ENCODE measurements at regions not wholly inside any gene's neighbourhood (a gene's known extent, or its start where the extent isn't known, plus 50 kb on each side); places are given as distances from the start of the nearest gene placed in this dataset.

GRCh38 chr13:111515307-111515617 is 194.8 kb downstream of the TEX29 start:
- DNase-seq: no peak

DNA sequence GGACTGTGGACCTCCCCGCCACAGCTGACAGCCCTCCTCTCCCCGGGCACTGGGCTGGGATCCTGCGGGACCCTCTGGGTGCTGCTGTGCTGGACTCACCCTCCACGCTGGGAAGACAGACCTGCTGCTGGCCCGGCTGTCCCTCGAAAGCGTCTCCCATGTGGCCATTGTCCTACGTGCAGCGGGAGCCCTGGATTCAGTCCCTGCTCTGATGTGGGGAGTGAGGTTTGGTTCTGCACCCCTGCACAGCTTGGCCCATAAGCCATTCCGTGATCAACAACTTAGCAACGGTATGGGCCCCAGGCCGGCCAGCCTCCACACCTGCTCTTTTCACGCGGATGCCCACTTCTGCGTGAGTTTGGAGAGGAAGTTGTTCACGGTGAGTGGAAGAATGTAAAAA is 195.2 kb downstream of the TEX29 start:
- DNase-seq: no peak

GRCh38 chr13:111516712-111517640 is 196.5 kb downstream of the TEX29 start:
- peak in 3 of 51 donors; percentile 5 to 8 (median 6) for DNase-seq

- DNase-seq: no peak
These were observed 197.2 kb downstream of the TEX29 start for GRCh38 chr13:111517641-111518010.

DNA sequence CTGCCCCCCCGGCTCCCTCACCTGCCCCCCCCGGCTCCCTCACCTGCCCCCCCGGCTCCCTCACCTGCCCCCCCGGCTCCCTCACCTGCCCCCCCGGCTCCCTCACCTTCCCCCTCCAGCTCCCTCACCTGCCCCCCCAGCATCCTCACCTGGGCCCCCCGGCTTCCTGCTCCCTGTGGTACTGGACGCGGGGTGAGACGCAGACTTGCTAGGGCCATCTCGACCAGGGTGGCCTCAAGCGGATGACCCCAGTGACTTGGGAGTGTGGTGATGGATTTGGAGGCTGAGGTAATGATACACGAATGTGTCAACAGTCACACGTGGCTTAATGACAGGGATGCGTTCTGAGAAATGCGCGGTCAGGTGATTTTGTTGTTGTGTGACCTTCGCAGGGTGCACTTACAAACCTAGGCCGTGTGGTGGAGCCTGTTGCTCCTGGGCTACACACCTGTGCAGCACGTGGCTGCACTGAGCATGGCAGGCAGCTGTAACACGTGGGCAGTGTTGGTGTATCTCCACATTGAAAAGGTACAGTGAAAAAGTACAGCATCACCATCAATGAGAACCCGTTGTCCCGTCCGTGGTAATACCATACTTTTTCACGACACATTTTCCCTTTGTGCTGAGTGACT is 197.8 kb downstream of the TEX29 start:
- no peak for DNase-seq

DNA sequence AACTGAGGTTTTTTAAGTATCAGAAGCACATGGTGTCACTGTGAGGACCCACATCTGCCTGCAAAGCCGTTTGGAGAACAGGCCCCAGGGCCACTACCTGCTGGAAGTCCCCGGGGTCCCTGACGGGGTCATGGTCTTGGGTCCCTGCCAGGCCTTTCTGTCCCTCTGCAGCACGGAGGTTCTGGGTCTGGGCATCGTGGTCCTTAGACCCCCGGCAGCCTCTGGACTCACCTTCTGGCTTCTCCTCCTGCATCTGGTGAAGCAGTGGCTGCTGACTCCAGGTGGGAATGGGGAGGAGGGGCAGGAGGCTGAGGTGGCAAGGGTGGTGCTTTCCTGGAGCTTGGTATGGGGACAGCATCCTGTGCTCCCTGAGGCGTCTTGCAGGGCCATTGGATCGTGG is 198.6 kb downstream of the TEX29 start:
- DNase-seq: no peak

DNA sequence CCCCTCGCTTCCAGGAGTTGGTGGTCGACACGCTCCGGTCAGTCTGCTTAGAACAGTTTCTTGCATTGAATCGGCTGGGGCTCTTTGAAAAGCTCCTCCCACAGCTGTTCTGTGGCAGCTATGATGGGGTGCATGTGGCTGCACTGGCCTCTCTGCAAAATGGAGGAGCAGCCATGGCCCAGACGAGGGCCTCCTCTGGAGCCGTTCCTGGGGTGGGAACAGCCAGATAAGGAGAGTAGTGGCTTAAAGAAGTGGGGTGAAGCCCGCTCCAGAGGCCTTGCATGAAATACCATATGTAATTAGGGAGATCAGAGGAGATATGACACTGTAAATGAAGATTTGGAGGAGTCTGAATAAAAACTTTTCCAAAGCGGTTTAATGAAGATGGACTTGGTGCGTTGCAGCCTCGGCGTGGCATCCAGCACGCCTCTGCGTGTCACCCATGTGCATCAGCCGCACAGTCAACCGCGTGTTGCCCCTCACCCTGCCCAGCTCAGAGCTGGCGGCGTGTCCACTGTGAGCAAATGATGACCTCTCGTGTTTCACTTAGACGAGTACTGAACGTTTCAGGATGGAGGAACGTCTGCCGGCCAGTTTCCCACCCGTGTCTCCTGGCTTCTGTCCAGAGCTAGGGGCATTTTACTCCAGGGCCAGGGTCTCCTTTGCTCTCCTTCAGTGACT is 199.2 kb downstream of the TEX29 start:
- DNase-seq: no peak

GRCh38 chr13:111521030-111521429 is 200.6 kb downstream of the TEX29 start:
- no peak for DNase-seq

- no peak for DNase-seq
These were observed 201.3 kb downstream of the TEX29 start for GRCh38 chr13:111521691-111522229.

DNA sequence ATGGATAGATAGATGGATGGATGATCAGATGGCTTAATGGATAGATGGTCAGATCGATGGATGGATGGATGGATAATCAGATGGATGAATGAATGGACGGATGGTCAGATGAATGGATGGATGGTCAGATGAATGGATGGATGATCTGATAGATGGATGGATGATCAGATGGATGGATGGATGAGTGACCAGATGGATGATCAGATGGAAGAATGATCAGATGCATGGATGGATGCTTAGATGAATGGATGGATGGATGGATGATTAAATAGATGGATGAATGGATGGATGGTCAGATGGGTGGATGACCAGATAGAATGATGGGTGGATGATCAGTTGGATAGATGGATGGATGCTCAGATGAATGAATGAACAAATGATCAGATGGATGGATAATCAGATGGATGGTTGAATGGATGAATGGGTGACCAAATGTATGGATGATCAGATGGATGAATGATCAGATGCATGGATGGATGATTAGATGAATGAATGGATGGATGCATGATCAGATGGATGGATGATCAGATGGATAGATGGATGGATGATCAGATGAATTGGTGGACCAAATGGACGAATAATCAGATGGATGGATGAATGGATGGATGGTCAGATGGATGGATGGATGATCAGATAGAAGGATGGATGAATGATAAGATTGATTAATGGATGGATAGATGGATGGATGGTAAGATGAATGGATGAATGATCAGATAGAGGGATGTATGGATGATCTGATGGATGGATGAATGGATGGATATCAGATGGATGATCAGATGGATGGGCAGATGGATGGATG is 205.1 kb downstream of the TEX29 start:
- DNase-seq: no peak

DNA sequence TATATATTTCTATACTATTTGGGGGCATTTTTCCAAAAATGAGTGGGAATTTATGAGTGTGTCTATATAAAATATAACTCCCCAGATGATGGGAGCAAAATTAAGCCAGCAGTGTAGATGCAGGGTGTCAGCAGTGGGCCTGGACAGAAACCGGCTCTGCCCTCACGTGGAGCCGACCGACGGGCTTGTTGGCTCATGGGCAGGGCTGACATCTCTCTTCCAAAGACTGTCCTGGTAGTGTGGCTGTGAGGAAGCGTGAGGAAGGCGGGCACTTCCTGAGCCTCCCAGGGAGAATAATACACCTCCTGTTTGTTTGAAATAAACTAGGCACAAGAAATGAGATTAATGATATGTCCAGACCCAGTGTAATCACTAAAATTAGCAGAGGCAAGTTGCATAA is 206.5 kb downstream of the TEX29 start:
- DNase-seq: no peak

DNA sequence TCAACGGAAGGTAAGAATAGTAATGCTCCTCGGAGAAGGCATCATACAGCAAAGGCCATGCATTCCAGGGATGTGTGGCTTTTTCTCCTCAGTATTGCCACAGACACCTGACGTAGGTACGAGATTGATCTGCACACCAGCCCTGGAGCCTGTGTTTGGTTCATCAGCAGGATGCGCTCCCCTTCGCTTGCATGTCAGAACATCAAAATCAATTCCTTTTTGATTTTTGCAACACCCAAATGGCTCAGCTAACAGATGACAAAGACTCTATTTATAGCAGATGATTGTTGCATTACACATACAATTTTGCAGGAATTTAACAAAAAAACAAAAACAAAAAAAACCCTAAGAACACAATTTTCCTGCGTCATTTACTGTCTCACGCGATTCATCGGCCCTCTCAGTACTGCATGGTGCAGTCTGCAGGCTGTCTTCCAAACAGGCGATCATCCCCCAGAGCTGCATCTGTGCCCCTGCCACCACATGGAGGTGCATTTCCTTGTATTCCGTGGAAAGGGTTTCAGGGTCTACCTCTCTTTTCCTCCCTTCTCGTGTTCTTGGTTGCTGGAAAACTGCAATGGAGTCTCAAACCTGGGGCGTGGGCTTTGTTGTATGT is 207.3 kb downstream of the TEX29 start:
- no peak for DNase-seq

DNA sequence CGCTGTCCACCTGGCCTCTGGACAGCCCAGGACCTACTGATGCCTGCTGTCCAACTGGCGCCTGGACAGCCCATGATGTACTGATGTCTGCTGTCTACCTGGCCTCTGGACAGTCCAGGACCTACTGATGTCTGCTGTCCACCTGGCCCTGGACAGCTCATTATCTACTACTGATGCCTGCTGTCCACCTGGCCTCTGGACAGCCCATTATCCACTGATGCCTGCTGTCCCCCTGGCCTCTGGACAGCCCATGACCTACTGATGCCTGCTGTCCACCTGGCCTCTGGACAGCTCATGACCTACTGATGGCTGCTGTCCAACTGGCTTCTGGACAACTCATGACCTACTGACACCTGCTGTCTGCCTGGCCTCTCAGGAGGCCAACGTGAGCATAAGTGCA is 208.1 kb downstream of the TEX29 start:
- no peak for DNase-seq

DNA sequence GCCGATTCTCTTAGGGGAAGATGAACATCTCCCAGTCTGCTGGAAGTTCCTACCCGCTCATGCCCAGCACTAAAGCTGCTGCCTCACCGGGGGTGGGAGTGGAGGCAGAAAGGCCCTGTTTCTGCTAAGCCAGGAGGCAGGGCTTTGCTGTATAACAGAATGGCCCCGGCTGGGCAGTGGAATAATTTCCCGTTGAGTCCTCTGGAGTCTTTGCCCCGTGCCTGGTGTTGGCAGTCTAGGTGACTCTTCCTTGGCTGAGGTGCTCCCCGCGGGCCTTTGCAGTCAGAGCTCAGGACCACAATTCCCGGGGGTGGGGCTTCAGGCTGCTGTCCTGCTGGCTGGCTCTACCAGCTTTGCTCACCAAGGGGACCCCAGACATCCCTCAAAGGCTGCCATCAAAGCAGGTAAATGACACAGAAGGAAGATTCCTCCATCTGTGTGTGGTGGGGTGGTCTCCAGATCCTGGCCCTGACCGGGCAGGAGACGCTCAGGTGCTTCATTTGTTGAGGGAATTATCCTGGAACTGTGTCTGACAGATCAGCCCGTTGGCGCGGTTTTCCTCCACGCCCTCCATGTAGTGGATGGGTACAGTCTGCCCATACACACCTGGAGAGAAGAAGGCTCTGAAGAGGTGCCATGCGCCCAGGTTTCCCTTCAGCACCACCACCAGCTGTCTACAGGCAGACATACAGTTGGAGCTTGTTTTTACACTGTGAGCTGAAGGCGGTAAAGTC is 209.9 kb downstream of the TEX29 start:
- DNase-seq: no peak

DNA sequence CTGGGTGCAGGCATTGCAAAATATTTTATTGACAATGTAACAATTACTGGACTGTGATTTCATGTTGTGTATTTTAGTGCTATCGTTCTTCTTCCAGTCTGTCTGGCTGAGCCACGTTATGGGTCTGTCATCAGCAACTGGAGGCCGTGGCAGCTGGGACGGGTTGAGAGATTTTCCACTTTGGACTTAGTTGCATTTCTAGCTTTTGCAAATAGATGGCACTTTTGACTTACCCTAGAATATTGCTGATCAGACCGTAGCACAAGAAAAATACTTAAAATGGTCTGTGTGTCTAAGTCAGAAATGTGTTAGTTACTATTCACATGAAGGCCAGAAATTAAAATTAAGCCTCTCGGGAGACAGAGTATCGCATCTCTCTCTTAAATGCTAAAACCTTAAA is 211.1 kb downstream of the TEX29 start:
- DNase-seq: peak in 19 of 51 donors; percentile 4 to 61 (median 21)

DNA sequence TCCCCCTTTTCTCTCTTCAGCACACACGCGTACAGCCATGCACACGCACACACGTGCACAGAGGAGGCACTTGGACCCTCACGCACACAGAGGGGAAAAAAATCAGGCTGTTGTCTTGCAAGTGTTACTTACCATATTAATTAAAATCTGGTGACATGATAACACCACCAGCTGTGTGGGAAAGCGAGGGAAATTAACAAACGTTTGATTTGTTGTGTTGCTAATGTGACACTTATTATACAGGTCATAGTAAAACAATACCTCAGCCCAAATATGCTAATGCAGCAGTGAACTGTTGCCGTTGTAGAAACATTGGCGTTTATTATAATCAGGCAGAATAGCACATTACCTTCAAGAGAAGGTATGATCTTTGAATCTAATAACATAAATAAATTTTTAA is 211.7 kb downstream of the TEX29 start:
- DNase-seq: no peak

- DNase-seq: no peak
These were observed 213.7 kb downstream of the TEX29 start for GRCh38 chr13:111533900-111534683.

DNA sequence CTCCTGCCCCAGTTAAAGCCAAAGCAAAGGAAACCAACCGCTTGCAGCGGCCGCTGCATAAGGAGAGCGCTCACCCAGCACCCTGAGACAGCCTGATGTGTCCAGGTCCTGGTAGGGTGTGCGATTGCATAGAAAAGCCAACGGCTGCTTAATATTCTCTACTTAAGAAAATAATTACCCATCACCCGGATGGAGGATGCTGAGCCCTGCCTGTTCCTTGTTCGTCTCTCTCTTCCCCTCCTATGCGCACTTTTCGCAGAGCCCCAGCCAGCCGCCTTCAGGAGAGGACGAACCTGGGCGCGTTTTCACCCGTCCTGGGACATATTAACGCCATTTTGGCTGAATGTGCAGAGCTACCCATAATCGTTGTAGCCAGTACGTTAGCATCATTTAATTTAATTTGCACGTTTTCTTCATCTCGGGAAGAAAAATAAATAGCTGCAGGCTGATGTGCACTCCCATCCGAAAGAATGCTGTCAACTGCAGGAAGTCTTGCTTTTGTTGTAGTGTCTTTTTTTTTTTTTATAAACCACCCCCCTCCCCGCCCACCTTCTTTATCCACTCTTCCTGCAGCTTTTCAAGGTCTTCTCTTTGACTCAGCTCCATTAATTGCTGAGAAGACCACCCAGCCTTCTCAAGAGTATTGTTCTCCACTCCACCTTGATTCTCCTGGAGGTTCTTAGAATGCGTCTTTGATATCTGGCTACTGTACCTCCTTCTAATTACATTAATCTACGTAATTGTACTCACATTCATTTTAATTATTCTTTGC is 214.5 kb downstream of the TEX29 start:
- no peak for DNase-seq

GRCh38 chr13:111535523-111535811 is 215.0 kb downstream of the TEX29 start:
- no peak for DNase-seq

Measured in hypothalamus (tissue), 51 donors.